Endothelial cell of umbilical vein (primary cell): ENCODE measurements at regions not wholly inside any gene's neighbourhood (a gene's known extent, or its start where the extent isn't known, plus 50 kb on each side); places are given as distances from the start of the nearest gene placed in this dataset.

Source experiments
- BruUV-seq: library from RNA; stranded (reverse); fragments of 400-500 nt; replicated peaks from 2 replicates; lab custom pipeline; 2021; lab: Mats Ljungman, UMichigan
- CTCF ChIA-PET: fragments of 300-600, 350-600 bp; sonication (Branson Sonifier 250); formaldehyde crosslinking; loops from one replicate; lab custom pipeline; 2021; ENCODE audit warnings: antibody characterized with exemption, inconsistent platforms; lab: Charles Lee
- POLR2A ChIA-PET: fragments of 300-600, 350-600 bp; sonication (Branson Sonifier 250); formaldehyde crosslinking; loops from one replicate; lab custom pipeline; 2021; ENCODE audit warnings: antibody characterized with exemption, inconsistent platforms; lab: Charles Lee
- DNase-seq: peaks from one replicate; pipeline ENCODE4 v3.0.0-alpha.2; 2011; ENCODE audit warnings: low read depth, low spot score
- FAIRE-seq: peaks from 2 replicates; lab custom pipeline; 2011; peaks lifted over from hg19 to GRCh38; lab: Jason Lieb, UNC
- H2AFZ ChIP-seq: 2 replicates; pipeline ENCODE4 v1.6.0; 2012; ENCODE audit warnings: low read depth, low read length, control low read depth, inconsistent platforms
- H3K27ac ChIP-seq: 2 replicates; pipeline ENCODE4 v1.5.1; 2011; ENCODE audit warnings: low read depth, mild to moderate bottlenecking, control low read depth, low read length, moderate library complexity; ENCODE audit not compliant: insufficient read depth
- H3K27me3 ChIP-seq, 2 experiments: 2 replicates each; pipeline versions ENCODE4 v1.6.0 to v1.6.1; 2011; ENCODE audit warnings: low read length in 2 of 2, mixed read lengths in 1 of 2; ENCODE audit not compliant: control insufficient read depth in 2 of 2, insufficient read depth in 2 of 2
- H3K36me3 ChIP-seq, 2 experiments: 2 replicates in 1 of 2; 3 replicates in 1 of 2; pipeline ENCODE4 v1.5.1; 2011; ENCODE audit warnings: low read length in 2 of 2, mild to moderate bottlenecking in 1 of 2, moderate library complexity in 1 of 2; ENCODE audit not compliant: control insufficient read depth in 2 of 2, insufficient read depth in 2 of 2; ENCODE audit errors: extremely low read depth in 1 of 2
- H3K4me1 ChIP-seq: 3 replicates; pipeline ENCODE4 v1.5.1; 2011; ENCODE audit warnings: mild to moderate bottlenecking, low read length; ENCODE audit not compliant: control insufficient read depth, insufficient read depth; ENCODE audit errors: extremely low read depth
- H3K4me2 ChIP-seq: 2 replicates; pipeline ENCODE4 v1.6.1; 2011; ENCODE audit warnings: low read length, control low read depth, mixed read lengths; ENCODE audit not compliant: insufficient read depth
- H3K4me3 ChIP-seq, 3 experiments: fragments of 200-600 bp in 1 of 3; sonication (generic), shearing (Covaris generic) in 1 of 3; replicated peaks in 1 of 3; 2 replicates each; pipeline ENCODE4 v1.5.1; 2011 to 2016; ENCODE audit warnings: control low read depth in 3 of 3, low read length in 3 of 3, mild to moderate bottlenecking in 2 of 3, inconsistent platforms in 1 of 3, low read depth in 1 of 3, moderate library complexity in 1 of 3; ENCODE audit not compliant: insufficient read depth in 1 of 3
- H3K79me2 ChIP-seq: 2 replicates; pipeline ENCODE4 v1.6.0; 2012; ENCODE audit warnings: low read length, inconsistent platforms; ENCODE audit not compliant: control insufficient read depth, insufficient read depth
- H3K9ac ChIP-seq: replicated peaks from 2 replicates; pipeline ENCODE3; 2011; ENCODE audit warnings: low read length, control low read depth; ENCODE audit not compliant: insufficient read depth; ENCODE audit errors: extremely low read depth
- H3K9me1 ChIP-seq: replicated peaks from 3 replicates; pipeline ENCODE4 v1.6.0; 2011; ENCODE audit warnings: mild to moderate bottlenecking, low read length; ENCODE audit not compliant: control insufficient read depth, insufficient read depth; ENCODE audit errors: extremely low read depth
- H3K9me3 ChIP-seq: replicated peaks from 2 replicates; pipeline ENCODE4 v1.5.1; 2012; ENCODE audit warnings: low read length, inconsistent platforms; ENCODE audit not compliant: control insufficient read depth, insufficient read depth
- H4K20me1 ChIP-seq: replicated peaks from 2 replicates; pipeline ENCODE3; 2011; ENCODE audit warnings: mild to moderate bottlenecking, low read length; ENCODE audit not compliant: control insufficient read depth, insufficient read depth; ENCODE audit errors: extremely low read depth
- CTCF ChIP-seq, 2 donors: IDR thresholded peaks; 1 replicate in 1 of 2; 2 replicates in 1 of 2; pipeline ENCODE4 v1.5.1; 2011; ENCODE audit warnings: low read length in 2 of 2, mild to moderate bottlenecking in 2 of 2, moderate library complexity in 2 of 2, control low read depth in 1 of 2, inconsistent platforms in 1 of 2, low read depth in 1 of 2; ENCODE audit not compliant: insufficient read depth in 1 of 2; ENCODE audit errors: extremely low read depth in 1 of 2
- EZH2 ChIP-seq: IDR thresholded peaks from 2 replicates; pipeline ENCODE4 v1.6.1; 2012; ENCODE audit warnings: borderline replicate concordance, low read depth, mild to moderate bottlenecking, moderate library complexity, low read length, inconsistent platforms; ENCODE audit not compliant: severe bottlenecking
- FOS ChIP-seq: IDR thresholded peaks from 2 replicates; pipeline ENCODE4 v1.6.1; 2011; ENCODE audit warnings: mild to moderate bottlenecking, low read length, moderate library complexity, borderline replicate concordance; ENCODE audit not compliant: insufficient read depth
- GATA2 ChIP-seq: IDR thresholded peaks from 2 replicates; pipeline ENCODE4 v1.7.0; 2011; ENCODE audit warnings: low read depth, mild to moderate bottlenecking, moderate library complexity, mixed read lengths, low read length; ENCODE audit not compliant: insufficient read length, insufficient read depth
- JUN ChIP-seq: IDR thresholded peaks from 2 replicates; pipeline ENCODE4 v1.6.1; 2011; ENCODE audit warnings: borderline replicate concordance, low read depth; ENCODE audit not compliant: insufficient read length, insufficient read depth
- MAX ChIP-seq: IDR thresholded peaks from 2 replicates; pipeline ENCODE4 v1.6.1; 2011; ENCODE audit not compliant: insufficient read depth, insufficient read length
- MYC ChIP-seq: IDR thresholded peaks from one replicate; pipeline ENCODE4 v1.6.1; 2011; ENCODE audit warnings: mild to moderate bottlenecking, low read depth, low read length
- POLR2A ChIP-seq: IDR thresholded peaks from 2 replicates; pipeline ENCODE4 v1.6.1; 2012; ENCODE audit warnings: low read depth, mild to moderate bottlenecking, control low read depth, low read length
- POLR2AphosphoS5 ChIP-seq: IDR thresholded peaks from 2 replicates; pipeline ENCODE4 v1.6.1; 2012; ENCODE audit warnings: low read depth, mild to moderate bottlenecking, control low read depth, low read length, moderate library complexity; ENCODE audit not compliant: insufficient read depth
- dilution Hi-C: fragments of 300-500 bp; cut with MboI; formaldehyde crosslinking; loops from one replicate; pipeline ENCODE4 v1.15.0; 2019; ENCODE audit warnings: low sequenced_read_pairs; ENCODE audit not compliant: extremely low pct_ligation_motif_present
- intact Hi-C: fragments of 100-400 bp; cut with micrococcal nuclease; formaldehyde crosslinking; loops from one replicate; pipeline ENCODE4 v1.10.0; 2022

DNA sequence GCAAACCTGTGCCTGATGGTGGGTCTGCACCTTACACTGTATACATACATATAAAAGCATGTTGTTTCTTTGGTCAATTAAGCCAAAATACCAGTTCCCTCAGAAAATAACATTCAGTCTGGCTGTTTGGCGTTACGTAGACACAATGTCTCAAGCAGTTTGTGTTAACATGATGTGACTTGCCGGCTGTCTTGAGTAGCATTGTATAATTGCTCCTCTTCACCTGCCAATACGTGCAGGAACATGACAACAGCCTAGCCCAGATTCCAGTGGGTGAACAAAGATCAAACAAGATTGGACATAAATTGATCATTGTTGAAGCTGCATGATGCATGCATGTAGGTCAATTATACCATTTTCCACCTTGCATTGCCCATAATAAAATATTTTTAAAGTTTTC lies 102.3 kb downstream of the F11 start:
- Histone ChIP-seq H3K36me3 (no peaks in the 10 kb centered on the region), H3K27ac (no peak overlapping the region), H3K4me2 (no peak overlapping the region), H2AFZ (no peak overlapping the region), H3K4me3 (no peak overlapping the region), H3K4me1 (no peaks in the 10 kb centered on the region), H3K79me2 (no peaks in the 10 kb centered on the region), H3K27me3 (no peaks in the 10 kb centered on the region), H3K9me1 (no peaks in the 10 kb centered on the region), H3K9me3 (peaks cover 7% of the 10 kb centered on the region), H4K20me1 (no peaks in the 10 kb centered on the region), H3K9ac (no peak overlapping the region)
- FAIRE-seq, result no peak
- dilution Hi-C loops, result no loop called here
- POLR2A ChIA-PET, result no interaction called here
- intact Hi-C loops, result no loop called here
- BruUV-seq, result no TSS peak
- CTCF ChIA-PET, result no interaction called here
- no peak for DNase-seq
- TF ChIP-seq GATA2 (no peak), JUN (no peak), MAX (no peak), EZH2 (no peak), MYC (no peak)

- no peak overlapping the region for H2AFZ ChIP-seq
- no peak for FAIRE-seq
- H3K27ac ChIP-seq, result no peak overlapping the region
- H3K4me2 ChIP-seq, result no peak overlapping the region
- no peaks in the 10 kb centered on the region for H4K20me1 ChIP-seq
- TF ChIP-seq CTCF (IDR thresholded peaks at IDR 0.05; ENCODE audit: extremely low read depth in 1 of 2, insufficient read depth in 1 of 2, low read depth in 1 of 2, low read length in 2 of 2) (no peak), MYC (no peak), FOS (no peak), POLR2A (no peak), GATA2 (no peak), MAX (no peak), JUN (no peak), POLR2AphosphoS5 (no peak), EZH2 (no peak)
- H3K9ac ChIP-seq, result no peak overlapping the region
- H3K36me3 ChIP-seq, result no peaks in the 10 kb centered on the region
- CTCF ChIA-PET, result no interaction called here
- POLR2A ChIA-PET, result no interaction called here
- no peak for DNase-seq
- no peaks in the 10 kb centered on the region for H3K27me3 ChIP-seq
- intact Hi-C loops (no loop called here), dilution Hi-C loops (no loop called here)
- no peaks in the 10 kb centered on the region for H3K9me1 ChIP-seq
- no peaks in the 10 kb centered on the region for H3K4me1 ChIP-seq
- H3K4me3 ChIP-seq, result no peak overlapping the region
- BruUV-seq, result no TSS peak
- no peaks in the 10 kb centered on the region for H3K79me2 ChIP-seq
- peaks cover 5% of the 10 kb centered on the region for H3K9me3 ChIP-seq
Measured at GRCh38 chr4:186366326-186366725, 100.3 kb downstream of the F11 start.
